ENCODE measurements at regions not wholly inside any gene's neighbourhood (a gene's known extent, or its start where the extent isn't known, plus 50 kb on each side); places are given as distances from the start of the nearest gene placed in this dataset.

- no peak for DNase-seq
Measured at GRCh38 chr16:77668201-77668600, 54.1 kb upstream of the NUDT7 start.

- DNase-seq: no peak
Measured at GRCh38 chr16:77669057-77669456, 53.3 kb upstream of the NUDT7 start.
